Loucy (cell line): ENCODE measurements at regions not wholly inside any gene's neighbourhood (a gene's known extent, or its start where the extent isn't known, plus 50 kb on each side); places are given as distances from the start of the nearest gene placed in this dataset.
A peak's percentile ranks its signal among the peaks of the same experiment; 100 is the strongest.

Experiments used
- H2AFZ ChIP-seq: fragments of 200-600 bp; sonication (generic); 2 replicates; pipeline ENCODE4 v1.6.0; 2016; ENCODE audit warnings: antibody characterized with exemption, mild to moderate bottlenecking, low read length, moderate library complexity
- H3F3A ChIP-seq: fragments of 200-600 bp; 2 replicates; pipeline ENCODE4 v1.6.0; 2016; ENCODE audit warnings: antibody characterized with exemption, low read depth, mild to moderate bottlenecking
- H3K27me3 ChIP-seq: fragments of 200-600 bp; sonication (generic); 2 replicates; pipeline ENCODE4 v1.6.1; 2014; ENCODE audit warnings: low read length, mild to moderate bottlenecking; ENCODE audit not compliant: insufficient read depth, poor library complexity, severe bottlenecking
- H3K36me3 ChIP-seq: fragments of 200-600 bp; sonication (generic); 2 replicates; pipeline ENCODE4 v1.6.1; 2016; ENCODE audit warnings: low read length; ENCODE audit not compliant: insufficient read depth
- H3K4me1 ChIP-seq: fragments of 200-600 bp; sonication (generic); 2 replicates; pipeline ENCODE4 v1.5.1; 2014; ENCODE audit warnings: low read length, mild to moderate bottlenecking; ENCODE audit not compliant: insufficient read depth, poor library complexity, severe bottlenecking
- H3K4me2 ChIP-seq: fragments of 200-600 bp; sonication (generic); 2 replicates; pipeline ENCODE4 v1.6.0; 2014; ENCODE audit warnings: antibody characterized with exemption, low read length, low read depth, mild to moderate bottlenecking; ENCODE audit not compliant: poor library complexity, severe bottlenecking
- H3K4me3 ChIP-seq: fragments of 200-600 bp; sonication (generic); 2 replicates; pipeline ENCODE4 v1.5.1; 2014; ENCODE audit warnings: low read length, mild to moderate bottlenecking, mixed read lengths; ENCODE audit not compliant: poor library complexity, severe bottlenecking
- H3K79me2 ChIP-seq: fragments of 200-600 bp; sonication (generic); 2 replicates; pipeline ENCODE4 v1.6.1; 2014; ENCODE audit warnings: low read length; ENCODE audit not compliant: insufficient read depth
- H3K9ac ChIP-seq: fragments of 200-600 bp; sonication (generic); 2 replicates; pipeline ENCODE4 v1.6.0; 2014; ENCODE audit warnings: mild to moderate bottlenecking, low read depth, low read length, moderate library complexity; ENCODE audit not compliant: poor library complexity, severe bottlenecking
- H3K9me2 ChIP-seq: fragments of 200-600 bp; sonication (generic); replicated peaks from 2 replicates; pipeline ENCODE4 v1.6.1; 2016; ENCODE audit warnings: low read depth, low read length, mixed read lengths
- H3K9me3 ChIP-seq: fragments of 200-600 bp; sonication (generic); 2 replicates; pipeline ENCODE4 v1.6.1; 2014; ENCODE audit warnings: mild to moderate bottlenecking, antibody characterized with exemption, low read length, low read depth; ENCODE audit not compliant: insufficient read depth
- H4K20me1 ChIP-seq: fragments of 200-600 bp; sonication (generic); 2 replicates; pipeline ENCODE4 v1.6.0; 2014; ENCODE audit warnings: antibody characterized with exemption, low read length, mild to moderate bottlenecking; ENCODE audit not compliant: insufficient read depth, poor library complexity, severe bottlenecking
- EZH2phosphoT487 ChIP-seq: fragments of 200-600 bp; IDR thresholded peaks from 2 replicates; pipeline ENCODE4 v1.6.1; 2018; ENCODE audit warnings: antibody characterized with exemption, mild to moderate bottlenecking, moderate library complexity, borderline replicate concordance
- TF ChIP-seq, protein P1 (sequence below): fragments of 200-600 bp; sonication (generic); conservative IDR thresholded peaks from 2 replicates; pipeline ENCODE4 v1.5.1; 2014; ENCODE audit warnings: mild to moderate bottlenecking, antibody characterized with exemption, low read length

DNA sequence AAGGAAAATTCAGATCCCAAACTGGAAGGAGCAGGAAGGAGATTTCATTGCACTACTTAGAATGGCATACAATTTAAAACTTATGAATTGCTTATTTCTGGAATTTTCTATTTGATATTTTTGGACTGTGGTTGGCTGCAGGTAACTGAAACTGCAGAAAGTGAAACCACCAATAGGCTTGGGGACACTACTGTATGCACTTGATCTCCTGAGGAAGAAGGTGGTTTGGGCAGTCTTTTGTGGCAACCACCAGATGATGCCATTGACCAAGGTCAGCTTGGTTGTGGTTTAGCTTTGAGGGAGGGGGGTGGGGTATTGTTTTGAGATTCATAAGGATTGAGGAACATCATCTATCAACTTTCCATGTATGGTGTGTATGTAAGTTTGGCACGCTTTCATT, 209.5 kb upstream of the STXBP6 start:
- no peaks in the 10 kb centered on the region for H3K9me3 ChIP-seq
- peaks cover 19% of the 10 kb centered on the region for H3K4me1 ChIP-seq
- H3F3A ChIP-seq: no peaks in the 10 kb centered on the region
- H3K36me3 ChIP-seq: no peaks in the 10 kb centered on the region
- no peaks in the 10 kb centered on the region for H3K27me3 ChIP-seq
- H2AFZ ChIP-seq: peak overlapping the region; percentile 66; the same call in 1 of the 2 replicates
- no peaks in the 10 kb centered on the region for H4K20me1 ChIP-seq
- peak overlapping the region; percentile 64 for H3K4me2 ChIP-seq
- no peaks in the 10 kb centered on the region for H3K9me2 ChIP-seq
- TF ChIP-seq, protein P1, sequence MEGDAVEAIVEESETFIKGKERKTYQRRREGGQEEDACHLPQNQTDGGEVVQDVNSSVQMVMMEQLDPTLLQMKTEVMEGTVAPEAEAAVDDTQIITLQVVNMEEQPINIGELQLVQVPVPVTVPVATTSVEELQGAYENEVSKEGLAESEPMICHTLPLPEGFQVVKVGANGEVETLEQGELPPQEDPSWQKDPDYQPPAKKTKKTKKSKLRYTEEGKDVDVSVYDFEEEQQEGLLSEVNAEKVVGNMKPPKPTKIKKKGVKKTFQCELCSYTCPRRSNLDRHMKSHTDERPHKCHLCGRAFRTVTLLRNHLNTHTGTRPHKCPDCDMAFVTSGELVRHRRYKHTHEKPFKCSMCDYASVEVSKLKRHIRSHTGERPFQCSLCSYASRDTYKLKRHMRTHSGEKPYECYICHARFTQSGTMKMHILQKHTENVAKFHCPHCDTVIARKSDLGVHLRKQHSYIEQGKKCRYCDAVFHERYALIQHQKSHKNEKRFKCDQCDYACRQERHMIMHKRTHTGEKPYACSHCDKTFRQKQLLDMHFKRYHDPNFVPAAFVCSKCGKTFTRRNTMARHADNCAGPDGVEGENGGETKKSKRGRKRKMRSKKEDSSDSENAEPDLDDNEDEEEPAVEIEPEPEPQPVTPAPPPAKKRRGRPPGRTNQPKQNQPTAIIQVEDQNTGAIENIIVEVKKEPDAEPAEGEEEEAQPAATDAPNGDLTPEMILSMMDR: no peak; the same call in 1 of the 2 replicates
- no peak for TF ChIP-seq EZH2phosphoT487
- peak overlapping the region; percentile 48 for H3K4me3 ChIP-seq
- H3K79me2 ChIP-seq: no peaks in the 10 kb centered on the region
- peak overlapping the region; percentile 8 for H3K9ac ChIP-seq

DNA sequence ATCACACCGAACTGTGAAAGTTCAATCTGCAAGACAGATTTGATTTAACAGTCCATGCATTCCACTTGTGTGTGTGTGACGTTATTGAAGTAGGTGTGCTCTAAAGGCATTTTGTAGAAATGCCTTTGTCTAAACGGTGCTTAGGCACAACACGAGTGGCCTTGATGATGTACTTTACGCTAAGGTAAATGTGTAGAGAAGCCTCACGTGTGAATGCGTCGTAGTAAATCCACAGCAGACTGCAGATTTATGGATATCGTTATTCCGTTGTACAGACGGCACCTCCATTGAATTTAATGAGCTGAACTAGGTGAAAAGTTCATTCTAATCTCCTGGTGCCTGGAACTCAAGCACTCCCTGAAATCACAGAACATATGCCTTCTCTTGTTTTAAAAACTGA, 202.8 kb upstream of the STXBP6 start:
- Histone ChIP-seq H3K9me2 (no peaks in the 10 kb centered on the region), H3K79me2 (no peaks in the 10 kb centered on the region), H3K4me2 (no peak overlapping the region), H3K9ac (no peak overlapping the region), H3K36me3 (no peaks in the 10 kb centered on the region), H3K4me3 (no peak overlapping the region), H4K20me1 (no peaks in the 10 kb centered on the region), H3K9me3 (no peaks in the 10 kb centered on the region), H3K27me3 (no peaks in the 10 kb centered on the region), H3K4me1 (no peaks in the 10 kb centered on the region), H2AFZ (no peak overlapping the region), H3F3A (no peaks in the 10 kb centered on the region)
- no peak for TF ChIP-seq EZH2phosphoT487
- TF ChIP-seq, protein P1: no peak

GRCh38 chr14:25250516-25250915, 200.6 kb upstream of the STXBP6 start:
- no peak overlapping the region for H3K4me3 ChIP-seq
- H3K9me3 ChIP-seq: no peaks in the 10 kb centered on the region
- H3K9ac ChIP-seq: no peak overlapping the region
- H3K79me2 ChIP-seq: no peaks in the 10 kb centered on the region
- no peaks in the 10 kb centered on the region for H3K36me3 ChIP-seq
- no peaks in the 10 kb centered on the region for H3K4me1 ChIP-seq
- H3K4me2 ChIP-seq: no peak overlapping the region
- H2AFZ ChIP-seq: no peak overlapping the region
- H3K9me2 ChIP-seq: no peaks in the 10 kb centered on the region
- no peaks in the 10 kb centered on the region for H4K20me1 ChIP-seq
- no peaks in the 10 kb centered on the region for H3K27me3 ChIP-seq
- no peaks in the 10 kb centered on the region for H3F3A ChIP-seq
- TF ChIP-seq, protein P1: no peak
- no peak for TF ChIP-seq EZH2phosphoT487
